CD4-positive, alpha-beta T cell treated with Interleukin-17A for 1 hour (primary cell): ENCODE measurements at regions not wholly inside any gene's neighbourhood (a gene's known extent, or its start where the extent isn't known, plus 50 kb on each side); places are given as distances from the start of the nearest gene placed in this dataset.
"Not testable (repeated sequence)": the region's sequence is repeated elsewhere in the genome, so short reads cannot be mapped to it uniquely, and the experiment has no call there.

Experiments
- DNase-seq: peaks from one replicate; pipeline ENCODE4 v3.0.0-alpha.2; 2020

GRCh38 chr3:139248593-139249255 is 95.1 kb upstream of the MRPS22 start:
- no peak for DNase-seq

GRCh38 chr3:139251529-139251928 is 92.3 kb upstream of the MRPS22 start:
- DNase-seq, result no peak

GRCh38 chr3:139252719-139253118 is 91.1 kb upstream of the MRPS22 start:
- DNase-seq, result no peak

GRCh38 chr3:139258276-139258675 is 85.5 kb upstream of the MRPS22 start:
- no peak for DNase-seq

- no peak for DNase-seq
Observed at GRCh38 chr3:139259398-139259797, 84.4 kb upstream of the MRPS22 start.

- DNase-seq, result no peak
Observed at GRCh38 chr3:139260041-139260486, 83.8 kb upstream of the MRPS22 start.

GRCh38 chr3:139260793-139261736 is 82.8 kb upstream of the MRPS22 start:
- no peak for DNase-seq

- DNase-seq, result no peak
Observed at GRCh38 chr3:139261754-139262586, 81.8 kb upstream of the MRPS22 start.

GRCh38 chr3:139263798-139264197 is 80.0 kb upstream of the MRPS22 start:
- DNase-seq, result no peak

GRCh38 chr3:139264375-139264774 is 79.4 kb upstream of the MRPS22 start:
- no peak for DNase-seq

- no peak for DNase-seq
Observed at GRCh38 chr3:139265131-139266016, 78.4 kb upstream of the MRPS22 start.

GRCh38 chr3:139267300-139268246 is 76.2 kb upstream of the MRPS22 start:
- DNase-seq, result no peak

- DNase-seq, result no peak
Observed at GRCh38 chr3:139269984-139270383, 73.8 kb upstream of the MRPS22 start.

GRCh38 chr3:139270652-139271051 is 73.2 kb upstream of the MRPS22 start:
- DNase-seq, result not testable (repeated sequence)

- DNase-seq, result no peak
Observed at GRCh38 chr3:139280027-139280671, 63.7 kb upstream of the MRPS22 start.

- DNase-seq, result no peak
Observed at GRCh38 chr3:139281096-139281495, 62.7 kb upstream of the MRPS22 start.

GRCh38 chr3:139281522-139282196 is 62.2 kb upstream of the MRPS22 start:
- DNase-seq, result no peak

GRCh38 chr3:139283301-139283700 is 60.5 kb upstream of the MRPS22 start:
- no peak for DNase-seq

- DNase-seq, result no peak
Observed at GRCh38 chr3:139284221-139284620, 59.6 kb upstream of the MRPS22 start.

- DNase-seq, result no peak
Observed at GRCh38 chr3:139285691-139286090, 58.1 kb upstream of the MRPS22 start.
